ENCODE measurements at regions not wholly inside any gene's neighbourhood (a gene's known extent, or its start where the extent isn't known, plus 50 kb on each side); places are given as distances from the start of the nearest gene placed in this dataset.

DNA sequence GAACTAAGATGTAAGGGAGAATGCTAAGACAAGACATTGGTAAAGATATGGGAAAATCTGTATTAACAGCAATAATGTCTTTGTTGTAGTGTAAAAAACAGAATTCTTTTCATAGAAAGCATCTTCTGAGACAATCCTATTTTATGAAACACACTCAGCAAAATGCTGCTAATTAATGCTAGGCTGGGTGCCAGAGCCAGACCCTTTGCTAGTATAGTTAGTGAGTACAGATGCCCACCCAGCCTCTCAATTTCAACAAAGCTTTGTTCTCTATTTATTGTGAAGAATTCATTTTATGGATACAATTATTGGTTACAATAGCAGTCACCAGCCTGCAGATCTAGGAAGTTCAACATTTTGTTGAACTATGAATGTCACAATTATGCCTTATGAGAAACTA lies 131.0 kb downstream of the SEM1 start:
- Histone ChIP-seq H3K36me3 (replicated peaks in 1 of 2) (no peaks in the 10 kb centered on the region), H3K27me3 (no peaks in the 10 kb centered on the region), H3K4me1 (replicated peaks in 1 of 2) (no peaks in the 10 kb centered on the region), H3K4me3 (no peak overlapping the region), H3K9me3 (replicated peaks in 1 of 3) (no peaks in the 10 kb centered on the region), H3K27ac (no peak overlapping the region)
- intact Hi-C loops (cut with DNase I) = no loop called here
- DNase-seq = no peak
- TF ChIP-seq POLR2A (IDR thresholded peaks at IDR 0.05) = no peak
- TF ChIP-seq CTCF (IDR thresholded peaks at IDR 0.05) = no peak

GRCh38 chr7:96563409-96563808 lies 146.2 kb downstream of the SEM1 start:
- no peak for TF ChIP-seq POLR2A (IDR thresholded peaks at IDR 0.05)
- WGBS, 4 donors = 70 to 81% (median 76%) methylated on average over 3 of the region's 3 CpGs
- no peak for DNase-seq

DNA sequence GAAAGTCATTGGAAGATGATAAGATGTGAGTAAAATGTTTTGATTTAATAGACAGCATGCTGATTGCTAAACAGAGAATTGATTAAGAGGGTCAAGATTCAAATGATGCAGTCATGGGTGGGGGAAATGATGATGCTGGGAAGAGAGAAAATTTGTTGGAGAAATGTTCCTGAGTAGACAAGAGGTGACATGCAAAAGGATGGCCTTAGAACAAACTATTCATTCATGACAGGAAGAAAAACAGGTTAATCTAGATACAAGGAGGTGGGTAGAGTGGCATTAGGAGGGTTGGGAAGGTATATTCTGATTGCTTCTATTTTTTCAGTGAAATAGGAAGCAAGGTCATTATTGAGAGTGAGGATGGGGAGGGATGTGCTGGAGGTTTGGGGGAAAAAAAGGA lies 146.7 kb downstream of the SEM1 start:
- intact Hi-C loops (cut with DNase I) = no loop called here
- H3K4me3 ChIP-seq = no peak overlapping the region
- TF ChIP-seq CTCF (IDR thresholded peaks at IDR 0.05) (no peak), POLR2A (IDR thresholded peaks at IDR 0.05) (no peak)
- no peak overlapping the region for H3K27ac ChIP-seq
- H3K4me1 ChIP-seq (replicated peaks in 1 of 2) = no peaks in the 10 kb centered on the region
- no peaks in the 10 kb centered on the region for H3K36me3 ChIP-seq (replicated peaks in 1 of 2)
- no peaks in the 10 kb centered on the region for H3K9me3 ChIP-seq (replicated peaks in 1 of 3)
- H3K27me3 ChIP-seq = no peaks in the 10 kb centered on the region
- no peak for DNase-seq

More at GRCh38 chr7:96563409-96563808, 146.2 kb downstream of the SEM1 start:
- intact Hi-C loops (cut with DNase I) = no loop called here
- H3K27ac ChIP-seq = no peak overlapping the region
- no peaks in the 10 kb centered on the region for H3K36me3 ChIP-seq (replicated peaks in 1 of 2)
- no peaks in the 10 kb centered on the region for H3K27me3 ChIP-seq
- H3K9me3 ChIP-seq (replicated peaks in 1 of 3) = no peaks in the 10 kb centered on the region
- no peaks in the 10 kb centered on the region for H3K4me1 ChIP-seq (replicated peaks in 1 of 2)
- H3K4me3 ChIP-seq = no peak overlapping the region

- no peak for DNase-seq
- no peaks in the 10 kb centered on the region for H3K27me3 ChIP-seq
- H3K36me3 ChIP-seq (replicated peaks in 1 of 2) = no peaks in the 10 kb centered on the region
- intact Hi-C loops (cut with DNase I) = no loop called here
- H3K27ac ChIP-seq = no peak overlapping the region
- H3K9me3 ChIP-seq (replicated peaks in 1 of 3) = no peaks in the 10 kb centered on the region
- no peak overlapping the region for H3K4me3 ChIP-seq
- TF ChIP-seq POLR2A (IDR thresholded peaks at IDR 0.05) (no peak), CTCF (IDR thresholded peaks at IDR 0.05) (no peak)
- no peaks in the 10 kb centered on the region for H3K4me1 ChIP-seq (replicated peaks in 1 of 2)
- 51 to 70% (median 64%) methylated on average over 4 of the region's 4 CpGs for WGBS, 4 donors
Observed at GRCh38 chr7:96562458-96562857, 147.2 kb downstream of the SEM1 start.

DNA sequence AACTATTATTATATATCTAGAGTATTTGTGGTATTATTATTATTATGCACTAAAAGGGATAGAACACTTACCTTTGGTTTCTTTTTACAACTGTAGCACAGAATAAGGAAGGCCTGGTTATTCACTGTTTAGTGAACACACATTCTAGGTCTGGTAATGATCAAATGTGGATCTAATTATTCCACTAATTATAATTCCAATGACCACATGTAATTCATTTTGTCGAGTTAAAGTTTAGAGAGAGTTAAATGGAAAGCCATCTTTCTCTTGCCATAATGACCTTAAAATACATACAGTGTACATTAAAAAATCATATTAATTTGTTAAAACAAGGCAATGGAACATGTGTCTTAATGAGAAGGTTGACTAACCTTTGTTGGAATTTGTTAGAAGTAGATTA lies 147.8 kb downstream of the SEM1 start:
- DNase-seq = no peak
- WGBS, 4 donors = 86 to 91% (median 89%) methylated on average over 1 of the region's 1 CpG
- intact Hi-C loops (cut with DNase I) = no loop called here
- H3K27me3 ChIP-seq = no peaks in the 10 kb centered on the region
- H3K4me3 ChIP-seq = no peak overlapping the region
- H3K9me3 ChIP-seq (replicated peaks in 1 of 3) = no peaks in the 10 kb centered on the region
- TF ChIP-seq POLR2A (IDR thresholded peaks at IDR 0.05) (no peak), CTCF (IDR thresholded peaks at IDR 0.05) (no peak)
- H3K36me3 ChIP-seq (replicated peaks in 1 of 2) = no peaks in the 10 kb centered on the region
- H3K4me1 ChIP-seq (replicated peaks in 1 of 2) = no peaks in the 10 kb centered on the region
- H3K27ac ChIP-seq = no peak overlapping the region
